ENCODE measurements at regions not wholly inside any gene's neighbourhood (a gene's known extent, or its start where the extent isn't known, plus 50 kb on each side); places are given as distances from the start of the nearest gene placed in this dataset.

DNA sequence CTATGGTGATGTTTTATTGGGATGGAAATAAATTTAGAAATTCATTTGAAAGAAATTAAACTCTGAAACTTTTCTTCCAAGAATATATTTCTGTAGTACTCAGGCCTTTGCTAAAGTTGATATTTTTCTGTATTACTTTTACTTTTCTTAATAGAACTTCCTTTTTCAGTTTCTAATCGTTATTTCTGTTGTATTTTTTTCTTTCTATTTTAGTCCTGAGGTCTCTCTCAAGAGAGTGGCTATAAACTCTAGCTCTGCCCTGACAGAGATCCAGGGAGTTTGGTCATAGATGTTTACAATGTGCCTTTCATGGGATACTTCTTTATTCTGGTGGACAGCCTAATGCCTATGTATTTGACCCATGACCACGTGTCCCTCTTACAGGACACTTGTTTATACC lies 51.0 kb downstream of the OR2B6 start:
- Histone ChIP-seq H3K4me3 (replicated peaks in 1 of 3; ENCODE audit: insufficient read depth in 1 of 3, low read depth in 2 of 3, low read length in 3 of 3) (no peak overlapping the region), H4K20me1 (ENCODE audit: insufficient read depth, low read length) (no peaks in the 10 kb centered on the region), H2AFZ (ENCODE audit: low read length) (no peak overlapping the region), H3K27ac (ENCODE audit: extremely low read length, insufficient read depth, low read length) (no peak overlapping the region), H3K9me3 (ENCODE audit: low read length) (no peaks in the 10 kb centered on the region), H3K4me1 (ENCODE audit: insufficient read depth, low read length) (no peaks in the 10 kb centered on the region), H3K9ac (ENCODE audit: insufficient read depth, low read depth, low read length) (no peak overlapping the region), H3K79me2 (ENCODE audit: insufficient read depth, low read length) (no peaks in the 10 kb centered on the region), H3K36me3 (replicated peaks in 1 of 2; ENCODE audit: control insufficient read depth in 1 of 2, insufficient read depth in 2 of 2, low read length in 2 of 2) (no peaks in the 10 kb centered on the region), H3K4me2 (ENCODE audit: low read depth, low read length) (no peak overlapping the region), H3K27me3 (ENCODE audit: control insufficient read depth in 1 of 2, insufficient read depth in 2 of 2, low read length in 2 of 2) (peaks cover 2 to 3% of the 10 kb centered on the region in 2 experiments; a peak in 1 of 5 replicates)
- DNase-seq (ENCODE audit: low spot score) (no peak), FAIRE-seq (no peak), ATAC-seq (no peak)
- intact Hi-C loops (cut with micrococcal nuclease; ENCODE audit: unreplicated experiment) (no loop called here), in situ Hi-C loops (cut with HindIII; ENCODE audit: extremely low pct_ligation_motif_present, low pct_unique_long_range_greater_than_20kb) (no loop called here)
- CTCF ChIA-PET (ENCODE audit: low intra/inter-chr PET ratio, low total read pairs), result no interaction called here
- POLR2A ChIA-PET, result no interaction called here
- no TSS peak for BruUV-seq (replicated peaks)
- WGBS (ENCODE audit: low lambda C conversion rate), result 0% methylated on average over 2 of the region's 2 CpGs
- TF ChIP-seq ZNF556 (CRISPR knock-in tag; IDR thresholded peaks at IDR 0.05; ENCODE audit: borderline replicate concordance), result no peak
- TF ChIP-seq SIN3A (IDR thresholded peaks at IDR 0.05; ENCODE audit: borderline replicate concordance, low read depth, low read length), result no peak
- TF ChIP-seq CREM (IDR thresholded peaks at IDR 0.05), result no peak
- no peak for TF ChIP-seq CREM (CRISPR knock-in tag; IDR thresholded peaks at IDR 0.05)
- TF ChIP-seq, protein P1, sequence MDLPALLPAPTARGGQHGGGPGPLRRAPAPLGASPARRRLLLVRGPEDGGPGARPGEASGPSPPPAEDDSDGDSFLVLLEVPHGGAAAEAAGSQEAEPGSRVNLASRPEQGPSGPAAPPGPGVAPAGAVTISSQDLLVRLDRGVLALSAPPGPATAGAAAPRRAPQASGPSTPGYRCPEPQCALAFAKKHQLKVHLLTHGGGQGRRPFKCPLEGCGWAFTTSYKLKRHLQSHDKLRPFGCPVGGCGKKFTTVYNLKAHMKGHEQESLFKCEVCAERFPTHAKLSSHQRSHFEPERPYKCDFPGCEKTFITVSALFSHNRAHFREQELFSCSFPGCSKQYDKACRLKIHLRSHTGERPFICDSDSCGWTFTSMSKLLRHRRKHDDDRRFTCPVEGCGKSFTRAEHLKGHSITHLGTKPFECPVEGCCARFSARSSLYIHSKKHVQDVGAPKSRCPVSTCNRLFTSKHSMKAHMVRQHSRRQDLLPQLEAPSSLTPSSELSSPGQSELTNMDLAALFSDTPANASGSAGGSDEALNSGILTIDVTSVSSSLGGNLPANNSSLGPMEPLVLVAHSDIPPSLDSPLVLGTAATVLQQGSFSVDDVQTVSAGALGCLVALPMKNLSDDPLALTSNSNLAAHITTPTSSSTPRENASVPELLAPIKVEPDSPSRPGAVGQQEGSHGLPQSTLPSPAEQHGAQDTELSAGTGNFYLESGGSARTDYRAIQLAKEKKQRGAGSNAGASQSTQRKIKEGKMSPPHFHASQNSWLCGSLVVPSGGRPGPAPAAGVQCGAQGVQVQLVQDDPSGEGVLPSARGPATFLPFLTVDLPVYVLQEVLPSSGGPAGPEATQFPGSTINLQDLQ (CRISPR knock-in tag; IDR thresholded peaks at IDR 0.05), result no peak
- no peak for TF ChIP-seq ZNF121 (CRISPR knock-in tag; IDR thresholded peaks at IDR 0.05)
- TF ChIP-seq, protein P2, sequence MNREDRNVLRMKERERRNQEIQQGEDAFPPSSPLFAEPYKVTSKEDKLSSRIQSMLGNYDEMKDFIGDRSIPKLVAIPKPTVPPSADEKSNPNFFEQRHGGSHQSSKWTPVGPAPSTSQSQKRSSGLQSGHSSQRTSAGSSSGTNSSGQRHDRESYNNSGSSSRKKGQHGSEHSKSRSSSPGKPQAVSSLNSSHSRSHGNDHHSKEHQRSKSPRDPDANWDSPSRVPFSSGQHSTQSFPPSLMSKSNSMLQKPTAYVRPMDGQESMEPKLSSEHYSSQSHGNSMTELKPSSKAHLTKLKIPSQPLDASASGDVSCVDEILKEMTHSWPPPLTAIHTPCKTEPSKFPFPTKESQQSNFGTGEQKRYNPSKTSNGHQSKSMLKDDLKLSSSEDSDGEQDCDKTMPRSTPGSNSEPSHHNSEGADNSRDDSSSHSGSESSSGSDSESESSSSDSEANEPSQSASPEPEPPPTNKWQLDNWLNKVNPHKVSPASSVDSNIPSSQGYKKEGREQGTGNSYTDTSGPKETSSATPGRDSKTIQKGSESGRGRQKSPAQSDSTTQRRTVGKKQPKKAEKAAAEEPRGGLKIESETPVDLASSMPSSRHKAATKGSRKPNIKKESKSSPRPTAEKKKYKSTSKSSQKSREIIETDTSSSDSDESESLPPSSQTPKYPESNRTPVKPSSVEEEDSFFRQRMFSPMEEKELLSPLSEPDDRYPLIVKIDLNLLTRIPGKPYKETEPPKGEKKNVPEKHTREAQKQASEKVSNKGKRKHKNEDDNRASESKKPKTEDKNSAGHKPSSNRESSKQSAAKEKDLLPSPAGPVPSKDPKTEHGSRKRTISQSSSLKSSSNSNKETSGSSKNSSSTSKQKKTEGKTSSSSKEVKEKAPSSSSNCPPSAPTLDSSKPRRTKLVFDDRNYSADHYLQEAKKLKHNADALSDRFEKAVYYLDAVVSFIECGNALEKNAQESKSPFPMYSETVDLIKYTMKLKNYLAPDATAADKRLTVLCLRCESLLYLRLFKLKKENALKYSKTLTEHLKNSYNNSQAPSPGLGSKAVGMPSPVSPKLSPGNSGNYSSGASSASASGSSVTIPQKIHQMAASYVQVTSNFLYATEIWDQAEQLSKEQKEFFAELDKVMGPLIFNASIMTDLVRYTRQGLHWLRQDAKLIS (CRISPR knock-in tag; IDR thresholded peaks at IDR 0.05), result no peak
- no peak for TF ChIP-seq ZFY (CRISPR knock-in tag; IDR thresholded peaks at IDR 0.05)
- no peak for TF ChIP-seq ZNF160 (CRISPR knock-in tag; IDR thresholded peaks at IDR 0.05)
- no peak for TF ChIP-seq DNMT3B (CRISPR knock-in tag; conservative IDR thresholded peaks at IDR 0.05)
